ENCODE measurements at regions not wholly inside any gene's neighbourhood (a gene's known extent, or its start where the extent isn't known, plus 50 kb on each side); places are given as distances from the start of the nearest gene placed in this dataset.
"Not testable (repeated sequence)": the region's sequence is repeated elsewhere in the genome, so short reads cannot be mapped to it uniquely, and the experiment has no call there.

GRCh38 chr16:76988526-76988925, 202.5 kb upstream of the MON1B start:
- DNase-seq = no peak

- DNase-seq = no peak
Observed at GRCh38 chr16:77002644-77003043, 188.3 kb upstream of the MON1B start.

GRCh38 chr16:77009453-77009852, 181.5 kb upstream of the MON1B start:
- no peak for DNase-seq

GRCh38 chr16:77014441-77014840, 176.5 kb upstream of the MON1B start:
- DNase-seq = no peak

GRCh38 chr16:77030600-77030999, 160.4 kb upstream of the MON1B start:
- no peak for DNase-seq

GRCh38 chr16:77033516-77033915, 157.5 kb upstream of the MON1B start:
- DNase-seq = no peak

- no peak for DNase-seq
Observed at GRCh38 chr16:77035361-77035760, 155.6 kb upstream of the MON1B start.

GRCh38 chr16:77037696-77038347, 153.2 kb upstream of the MON1B start:
- no peak for DNase-seq

GRCh38 chr16:77041468-77041867, 149.5 kb upstream of the MON1B start:
- DNase-seq = no peak

- peak; percentile 43 to 59 for DNase-seq
Observed at GRCh38 chr16:77043076-77043475, 147.9 kb upstream of the MON1B start.

GRCh38 chr16:77046206-77046605, 144.8 kb upstream of the MON1B start:
- DNase-seq = no peak

- no peak for DNase-seq
Observed at GRCh38 chr16:77048085-77048484, 142.9 kb upstream of the MON1B start.

- no peak for DNase-seq
Observed at GRCh38 chr16:77049577-77049976, 141.4 kb upstream of the MON1B start.

GRCh38 chr16:77056597-77056996, 134.4 kb upstream of the MON1B start:
- DNase-seq = not testable (repeated sequence)

GRCh38 chr16:77057161-77057774, 133.7 kb upstream of the MON1B start:
- DNase-seq = no peak

GRCh38 chr16:77059446-77059845, 131.5 kb upstream of the MON1B start:
- DNase-seq = no peak

GRCh38 chr16:77060614-77061013, 130.4 kb upstream of the MON1B start:
- DNase-seq = no peak

- DNase-seq = no peak
Observed at GRCh38 chr16:77062878-77063675, 127.9 kb upstream of the MON1B start.

GRCh38 chr16:77063676-77064016, 127.3 kb upstream of the MON1B start:
- no peak for DNase-seq

- DNase-seq = no peak
Observed at GRCh38 chr16:77064037-77064436, 127.0 kb upstream of the MON1B start.

GRCh38 chr16:77066896-77067496, 124.0 kb upstream of the MON1B start:
- no peak for DNase-seq

GRCh38 chr16:77067900-77068299, 123.1 kb upstream of the MON1B start:
- no peak for DNase-seq

GRCh38 chr16:77068402-77068801, 122.6 kb upstream of the MON1B start:
- no peak for DNase-seq

GRCh38 chr16:77069929-77070328, 121.1 kb upstream of the MON1B start:
- DNase-seq = no peak
